PC-9 (cell line): ENCODE measurements at regions not wholly inside any gene's neighbourhood (a gene's known extent, or its start where the extent isn't known, plus 50 kb on each side); places are given as distances from the start of the nearest gene placed in this dataset.

Experiments
- EZH2 ChIP-seq: fragments of 200-600 bp; sonication (generic); IDR thresholded peaks from 2 replicates; pipeline ENCODE4 v1.8.0; 2017; ENCODE audit warnings: antibody characterized with exemption, low read depth
- TF ChIP-seq, protein P1 (sequence below): fragments of 200-600 bp; sonication (generic); conservative IDR thresholded peaks from 2 replicates; pipeline ENCODE4 v1.6.1; 2017; ENCODE audit warnings: mixed run types, antibody characterized with exemption, mild to moderate bottlenecking, moderate library complexity

- TF ChIP-seq, protein P1, sequence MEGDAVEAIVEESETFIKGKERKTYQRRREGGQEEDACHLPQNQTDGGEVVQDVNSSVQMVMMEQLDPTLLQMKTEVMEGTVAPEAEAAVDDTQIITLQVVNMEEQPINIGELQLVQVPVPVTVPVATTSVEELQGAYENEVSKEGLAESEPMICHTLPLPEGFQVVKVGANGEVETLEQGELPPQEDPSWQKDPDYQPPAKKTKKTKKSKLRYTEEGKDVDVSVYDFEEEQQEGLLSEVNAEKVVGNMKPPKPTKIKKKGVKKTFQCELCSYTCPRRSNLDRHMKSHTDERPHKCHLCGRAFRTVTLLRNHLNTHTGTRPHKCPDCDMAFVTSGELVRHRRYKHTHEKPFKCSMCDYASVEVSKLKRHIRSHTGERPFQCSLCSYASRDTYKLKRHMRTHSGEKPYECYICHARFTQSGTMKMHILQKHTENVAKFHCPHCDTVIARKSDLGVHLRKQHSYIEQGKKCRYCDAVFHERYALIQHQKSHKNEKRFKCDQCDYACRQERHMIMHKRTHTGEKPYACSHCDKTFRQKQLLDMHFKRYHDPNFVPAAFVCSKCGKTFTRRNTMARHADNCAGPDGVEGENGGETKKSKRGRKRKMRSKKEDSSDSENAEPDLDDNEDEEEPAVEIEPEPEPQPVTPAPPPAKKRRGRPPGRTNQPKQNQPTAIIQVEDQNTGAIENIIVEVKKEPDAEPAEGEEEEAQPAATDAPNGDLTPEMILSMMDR = no peak
- TF ChIP-seq EZH2 = no peak
Observed at GRCh38 chr2:187037310-187037709, 188.3 kb upstream of the ZSWIM2 start.
